GM12878 (cell line): ENCODE measurements at regions not wholly inside any gene's neighbourhood (a gene's known extent, or its start where the extent isn't known, plus 50 kb on each side); places are given as distances from the start of the nearest gene placed in this dataset.

Experiments
- ATAC-seq: fragments of 200-7000 bp; cut with Tn5 transposase; 3 replicates; pipeline ENCODE4 v1.9.1; 2020; ENCODE audit warnings: mild to moderate bottlenecking, moderate library complexity
- BruUV-seq: library from RNA; stranded (reverse); fragments of 400-500 nt; replicated peaks from 2 replicates; lab custom pipeline; 2021; lab: Mats Ljungman, UMichigan
- CTCF ChIA-PET: fragments of 300-600 bp; sonication (Branson Sonifier 250); formaldehyde crosslinking; extraction: SDS; loops from one replicate; lab custom pipeline; 2021; ENCODE audit warnings: inconsistent platforms; lab: Yijun Ruan, JAX
- POLR2A ChIA-PET: fragments of 350-600 bp; formaldehyde crosslinking; extraction: SDS; loops from one replicate; lab custom pipeline; 2021; ENCODE audit warnings: inconsistent platforms; lab: Charles Lee
- RAD21 ChIA-PET: fragments of 300-600 bp; sonication (Branson Sonifier 250); formaldehyde crosslinking; loops from one replicate; lab custom pipeline; 2023; ENCODE audit warnings: antibody characterized with exemption; ENCODE audit not compliant: unreplicated experiment; lab: Charles Lee
- SMC1A ChIA-PET: fragments of 300-600 bp; sonication (Branson Sonifier 250); formaldehyde crosslinking; loops from one replicate; lab custom pipeline; 2023; ENCODE audit not compliant: unreplicated experiment, uncharacterized antibody; lab: Charles Lee
- DNase-seq: peaks from one replicate; pipeline ENCODE4 v3.0.0-alpha.2; 2011; ENCODE audit warnings: low read depth, low spot score
- FAIRE-seq: peaks from 3 replicates; lab custom pipeline; 2011; peaks lifted over from hg19 to GRCh38; lab: Jason Lieb, UNC
- H2AFZ ChIP-seq: 2 replicates; pipeline ENCODE4 v1.6.0; 2011; ENCODE audit warnings: low read depth, low read length, control low read depth; ENCODE audit not compliant: control insufficient read depth
- H3K27ac ChIP-seq: 2 replicates; pipeline ENCODE4 v1.5.1; 2011; ENCODE audit warnings: control low read depth; ENCODE audit not compliant: control insufficient read depth, insufficient read depth
- H3K27me3 ChIP-seq, 2 experiments: replicated peaks in 1 of 2; 2 replicates each; pipeline versions ENCODE4 v1.6.0 to v1.6.1; 2011; ENCODE audit warnings: low read length in 1 of 2; ENCODE audit not compliant: control insufficient read depth in 2 of 2, insufficient read depth in 2 of 2
- H3K36me3 ChIP-seq, 2 experiments: 2 replicates each; pipeline ENCODE4 v1.5.1; 2011; ENCODE audit warnings: low read length in 1 of 2; ENCODE audit not compliant: control insufficient read depth in 2 of 2, insufficient read depth in 2 of 2
- H3K4me1 ChIP-seq: 2 replicates; pipeline ENCODE4 v1.6.1; 2011; ENCODE audit warnings: mild to moderate bottlenecking, low read length, moderate library complexity, mixed read lengths; ENCODE audit not compliant: control insufficient read depth, insufficient read depth
- H3K4me2 ChIP-seq: 2 replicates; pipeline ENCODE4 v1.6.0; 2011; ENCODE audit warnings: control low read depth; ENCODE audit not compliant: control insufficient read depth, insufficient read depth
- H3K4me3 ChIP-seq: fragments of 200-600 bp; sonication (generic); 2 replicates; pipeline ENCODE4 v1.5.1; 2016
- H3K79me2 ChIP-seq: 2 replicates; pipeline ENCODE4 v1.6.0; 2011; ENCODE audit warnings: low read length; ENCODE audit not compliant: control insufficient read depth, insufficient read depth
- H3K9ac ChIP-seq: 2 replicates; pipeline ENCODE4 v1.8.0; 2011; ENCODE audit warnings: low read length, control low read depth, mixed read lengths; ENCODE audit not compliant: control insufficient read depth, insufficient read depth
- H3K9me3 ChIP-seq: replicated peaks from 3 replicates; pipeline ENCODE4 v1.5.1; 2011; ENCODE audit warnings: mild to moderate bottlenecking, low read length; ENCODE audit not compliant: control insufficient read depth, insufficient read depth
- H4K20me1 ChIP-seq: 2 replicates; pipeline ENCODE4 v1.6.0; 2011; ENCODE audit not compliant: control insufficient read depth, insufficient read depth
- CREM ChIP-seq: IDR thresholded peaks from 2 replicates; pipeline ENCODE4 v1.6.1; 2014; ENCODE audit warnings: antibody characterized with exemption, low read depth
- CUX1 ChIP-seq: IDR thresholded peaks from 2 replicates; pipeline ENCODE4 v1.6.1; 2012; ENCODE audit warnings: improper control_type of control experiment, low read depth, low read length; ENCODE audit not compliant: insufficient replicate concordance
- EP300 ChIP-seq, 2 experiments: fragments of 150-350 bp in 1 of 2; IDR thresholded peaks; 2 replicates each; pipeline ENCODE4 v1.6.1; 2011 to 2012; ENCODE audit warnings: low read depth in 2 of 2, low read length in 2 of 2, borderline replicate concordance in 1 of 2, improper control_type of control experiment in 1 of 2, inconsistent platforms in 1 of 2; ENCODE audit not compliant: control insufficient read depth in 1 of 2
- IRF5 ChIP-seq: fragments of 450-650 bp; IDR thresholded peaks from 2 replicates; pipeline ENCODE4 v1.6.1; 2017; ENCODE audit warnings: borderline replicate concordance
- MLLT1 ChIP-seq: fragments of 450-650 bp; IDR thresholded peaks from 2 replicates; pipeline ENCODE4 v1.6.1; 2016; ENCODE audit warnings: mild to moderate bottlenecking
- MTA3 ChIP-seq: IDR thresholded peaks from 2 replicates; pipeline ENCODE4 v1.6.1; 2012; ENCODE audit warnings: low read length, inconsistent platforms, borderline replicate concordance
- NFYB ChIP-seq: IDR thresholded peaks from 2 replicates; pipeline ENCODE4 v1.6.1; 2011; ENCODE audit warnings: low read depth, mild to moderate bottlenecking, low read length, improper control_type of control experiment, moderate library complexity; ENCODE audit not compliant: insufficient read depth
- USF2 ChIP-seq: IDR thresholded peaks from 2 replicates; pipeline ENCODE4 v1.6.1; 2011; ENCODE audit warnings: low read depth, low read length, improper control_type of control experiment, borderline replicate concordance
- YY1 ChIP-seq: IDR thresholded peaks from 2 replicates; pipeline ENCODE4 v1.6.1; 2011; ENCODE audit warnings: low read depth, mild to moderate bottlenecking, low read length
- ZBTB11 ChIP-seq: fragments of 450-650 bp; formaldehyde crosslinking; IDR thresholded peaks from 2 replicates; pipeline ENCODE4 v1.5.0; 2022; ENCODE audit warnings: mild to moderate bottlenecking, missing genetic modification characterization
- ZNF384 ChIP-seq: IDR thresholded peaks from 2 replicates; pipeline ENCODE4 v1.6.1; 2012; ENCODE audit warnings: low read depth, mild to moderate bottlenecking, low read length, improper control_type of control experiment, borderline replicate concordance
- WGBS: methylation state at CpG from one replicate; pipeline ENCODE4 v1.1.6; 2016; ENCODE audit warnings: low lambda C conversion rate; ENCODE audit not compliant: insufficient replicate concordance, insufficient coverage; ENCODE audit errors: missing lambda C conversion rate; 5-methylcytosine and 5-hydroxymethylcytosine counted together
- in situ Hi-C: fragments of 300-500 bp; cut with MboI; formaldehyde crosslinking; loops from 9 replicates; pipeline ENCODE4 v1.14.3; 2018; ENCODE audit warnings: mixed read lengths
- intact Hi-C: fragments of 100-400 bp; cut with micrococcal nuclease; formaldehyde crosslinking; loops from one replicate; pipeline ENCODE4 v1.14.2; 2022; ENCODE audit not compliant: unreplicated experiment

GRCh38 chr19:31174948-31175347 is 174.3 kb downstream of the TSHZ3 start:
- no peak overlapping the region for H3K4me2 ChIP-seq
- WGBS = 42% methylated on average over 5 of the region's 5 CpGs
- no peak overlapping the region for H2AFZ ChIP-seq
- H3K27ac ChIP-seq = no peak overlapping the region
- no peak for DNase-seq
- intact Hi-C loops = no loop called here
- in situ Hi-C loops = no loop called here
- BruUV-seq = no TSS peak
- CTCF ChIA-PET = no interaction called here
- RAD21 ChIA-PET = no interaction called here
- SMC1A ChIA-PET = no interaction called here
- H3K4me3 ChIP-seq = no peak overlapping the region
- no peak for FAIRE-seq
- no peaks in the 10 kb centered on the region for H3K4me1 ChIP-seq
- H3K36me3 ChIP-seq = no peaks in the 10 kb centered on the region
- no peaks in the 10 kb centered on the region for H3K79me2 ChIP-seq
- H3K9ac ChIP-seq = no peak overlapping the region
- POLR2A ChIA-PET = no interaction called here
- H4K20me1 ChIP-seq = no peaks in the 10 kb centered on the region
- H3K9me3 ChIP-seq = no peaks in the 10 kb centered on the region
- ATAC-seq = no peak
- H3K27me3 ChIP-seq = no peaks in the 10 kb centered on the region
- TF ChIP-seq NFYB = no peak
- no peak for TF ChIP-seq CREM
- no peak for TF ChIP-seq CUX1
- no peak for TF ChIP-seq USF2
- TF ChIP-seq IRF5 = no peak
- TF ChIP-seq EP300 (IDR thresholded peaks at IDR 0.05; ENCODE audit: borderline replicate concordance in 1 of 2, control insufficient read depth in 1 of 2, low read depth in 2 of 2, low read length in 2 of 2) = no peak
- no peak for TF ChIP-seq MTA3
- TF ChIP-seq MLLT1 = no peak
- TF ChIP-seq YY1 = no peak
- TF ChIP-seq ZBTB11 = no peak
- TF ChIP-seq ZNF384 = no peak
